Spinal cord (tissue), 9 donors: ENCODE measurements at regions not wholly inside any gene's neighbourhood (a gene's known extent, or its start where the extent isn't known, plus 50 kb on each side); places are given as distances from the start of the nearest gene placed in this dataset.

Experiments used
- DNase-seq, 6 donors: peaks; one replicate each; pipeline versions ENCODE4 v3.0.0 to v3.0.0-alpha.2; 2013 to 2015; ENCODE audit warnings: low spot score in 6 of 6, low read depth in 4 of 6
- H3K27ac ChIP-seq: one replicate; pipeline ENCODE4 v1.5.1; 2013; ENCODE audit warnings: low read depth, low read length, control low read depth
- H3K27me3 ChIP-seq: one replicate; pipeline ENCODE4 v1.6.1; 2013; ENCODE audit warnings: low read length; ENCODE audit not compliant: control insufficient read depth, insufficient read depth
- H3K36me3 ChIP-seq: one replicate; pipeline ENCODE4 v1.6.1; 2013; ENCODE audit warnings: low read length; ENCODE audit not compliant: control insufficient read depth, insufficient read depth
- H3K4me1 ChIP-seq: one replicate; pipeline ENCODE4 v1.6.1; 2013; ENCODE audit warnings: low read length; ENCODE audit not compliant: control insufficient read depth, insufficient read depth
- H3K4me3 ChIP-seq: one replicate; pipeline ENCODE4 v1.5.1; 2013; ENCODE audit warnings: low read depth, low read length, control low read depth
- H3K9me3 ChIP-seq: one replicate; pipeline ENCODE4 v1.6.1; 2013; ENCODE audit warnings: low read length; ENCODE audit not compliant: control insufficient read depth, insufficient read depth
- WGBS: methylation state at CpG from one replicate; pipeline ENCODE4 v1.1.5; 2013; ENCODE audit warnings: missing lambda C conversion rate; ENCODE audit not compliant: insufficient coverage; 5-methylcytosine and 5-hydroxymethylcytosine counted together
- donor health status: healthy.

DNA sequence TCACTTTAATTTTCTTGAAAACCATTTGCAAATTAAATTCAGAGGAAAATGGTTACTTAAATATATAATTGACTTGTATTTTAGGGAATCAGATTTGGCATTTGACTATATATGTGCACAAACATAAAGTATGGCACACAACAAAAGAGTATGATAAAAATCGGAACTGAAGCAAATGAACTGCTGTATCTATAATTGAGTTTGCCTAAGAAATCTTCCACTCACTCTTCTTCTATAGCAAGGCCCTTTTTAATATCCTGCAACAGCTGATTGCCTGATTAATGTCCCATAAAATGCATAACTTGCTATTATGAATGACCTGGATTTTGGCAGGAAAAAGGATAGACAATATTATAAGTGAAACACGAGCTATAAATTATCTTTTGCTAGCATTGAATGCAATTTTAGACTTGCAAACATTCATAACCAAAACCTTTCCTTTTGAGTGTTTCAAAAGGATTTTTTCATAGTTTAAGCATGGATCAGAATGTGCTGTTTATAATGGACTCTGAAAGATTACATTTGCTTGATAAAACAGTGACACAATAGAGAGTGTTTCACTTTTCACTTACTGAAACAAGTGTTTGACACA, 2204.3 kb downstream of the MRPL39 start:
- Histone ChIP-seq H3K36me3 (no peaks in the 10 kb centered on the region), H3K27me3 (no peaks in the 10 kb centered on the region), H3K9me3 (no peaks in the 10 kb centered on the region), H3K4me3 (no peak overlapping the region), H3K4me1 (no peaks in the 10 kb centered on the region), H3K27ac (no peak overlapping the region)
- no CpG with 5 or more reads among the region's 2 CpGs for WGBS
- peak in 1 of 6 donors; percentile 43 for DNase-seq

DNA sequence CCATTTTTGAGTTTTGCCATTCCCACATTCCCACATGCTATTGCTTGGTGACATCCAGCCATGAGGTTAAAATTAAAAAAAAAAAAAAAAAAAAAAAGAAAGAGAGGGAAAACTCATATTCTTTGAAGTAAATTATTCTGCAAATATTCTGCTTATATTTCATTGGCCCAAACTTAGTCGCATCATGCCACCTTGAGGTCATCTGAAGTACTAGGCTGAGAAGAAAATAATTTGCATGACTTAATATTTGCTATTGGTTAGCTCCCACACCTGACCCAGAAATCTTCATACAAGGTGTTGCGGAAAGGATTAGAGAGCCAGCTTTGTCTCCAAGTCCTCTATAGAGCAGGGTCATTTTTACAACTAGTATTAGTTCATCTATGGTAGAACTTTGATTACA, 2206.0 kb downstream of the MRPL39 start:
- no peak overlapping the region for H3K27ac ChIP-seq
- WGBS: no CpG with 5 or more reads among the region's 2 CpGs

DNA sequence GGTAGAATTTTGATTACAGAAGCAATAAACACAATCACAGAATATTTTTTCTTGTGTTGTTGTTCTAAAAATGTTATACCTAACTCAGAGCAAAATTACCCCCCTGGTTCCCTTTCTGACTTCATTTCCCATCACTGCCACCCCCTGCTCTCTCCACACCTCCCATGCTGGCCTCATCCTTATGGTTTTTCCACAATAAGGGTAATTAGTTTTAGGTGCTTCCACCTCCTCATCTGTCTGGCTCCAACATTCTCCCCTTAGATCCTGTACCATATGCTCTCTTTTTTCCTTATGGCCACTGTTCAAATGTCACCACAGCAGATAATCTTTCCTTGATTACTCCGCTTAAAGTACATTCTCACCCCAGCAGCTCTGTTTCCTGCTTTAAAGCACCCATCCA, 2208.6 kb downstream of the MRPL39 start:
- 100% methylated on average over 1 of the region's 1 CpG for WGBS

More for the DNA sequence above, 2206.0 kb downstream of the MRPL39 start:
- Histone ChIP-seq H3K9me3 (no peaks in the 10 kb centered on the region), H3K27me3 (no peaks in the 10 kb centered on the region), H3K36me3 (no peaks in the 10 kb centered on the region), H3K4me3 (no peak overlapping the region), H3K4me1 (no peaks in the 10 kb centered on the region)
- no peak for DNase-seq

DNA sequence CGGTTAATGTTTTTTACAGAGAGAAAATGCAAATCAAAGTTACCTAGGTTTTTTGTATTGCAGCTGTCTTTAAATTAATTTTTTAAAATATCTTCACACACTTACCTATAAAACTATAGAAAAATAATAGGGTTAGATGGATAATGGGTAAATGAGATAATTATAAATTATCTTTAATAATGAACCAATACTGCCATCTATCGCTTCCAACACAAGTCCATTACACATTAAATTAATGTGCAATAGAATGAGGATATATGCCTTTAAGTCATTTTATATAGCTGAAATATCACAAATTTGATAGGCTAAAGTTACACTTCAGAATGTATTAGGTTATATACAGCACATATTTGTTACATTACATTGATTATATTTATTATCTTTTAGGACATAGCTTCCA, 2212.8 kb downstream of the MRPL39 start:
- Histone ChIP-seq H3K27me3 (no peaks in the 10 kb centered on the region), H3K9me3 (no peaks in the 10 kb centered on the region), H3K27ac (no peak overlapping the region), H3K4me3 (no peak overlapping the region), H3K4me1 (no peaks in the 10 kb centered on the region), H3K36me3 (no peaks in the 10 kb centered on the region)
- DNase-seq: no peak
- WGBS: no CpG with 5 or more reads among the region's 2 CpGs

More for the DNA sequence above, 2208.6 kb downstream of the MRPL39 start:
- Histone ChIP-seq H3K4me3 (no peak overlapping the region), H3K9me3 (no peaks in the 10 kb centered on the region), H3K4me1 (no peaks in the 10 kb centered on the region), H3K27me3 (no peaks in the 10 kb centered on the region), H3K27ac (no peak overlapping the region), H3K36me3 (no peaks in the 10 kb centered on the region)
- DNase-seq: no peak

DNA sequence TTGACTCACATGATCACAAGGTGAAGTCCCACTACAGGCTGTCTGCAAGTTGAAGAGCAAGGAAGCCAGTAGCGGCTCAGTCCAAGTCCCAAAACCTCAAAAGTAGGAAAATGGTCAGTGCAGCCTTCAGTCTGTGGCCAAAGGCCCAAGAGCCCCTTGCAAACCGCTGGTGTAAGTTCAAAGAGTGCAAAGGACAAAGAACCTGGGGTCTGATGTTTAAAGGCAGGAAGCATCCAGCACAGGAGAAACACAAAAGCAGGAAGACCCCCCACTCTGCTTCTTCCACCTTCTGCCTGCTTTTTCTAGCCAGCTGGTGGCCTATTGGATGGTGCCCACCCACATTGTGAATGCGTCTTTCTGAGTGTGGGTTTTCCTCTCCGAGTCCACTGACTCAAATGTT, 2222.6 kb downstream of the MRPL39 start:
- peak in 1 of 6 donors; percentile 3 for DNase-seq
- Histone ChIP-seq H3K4me3 (no peak overlapping the region), H3K36me3 (no peaks in the 10 kb centered on the region), H3K27ac (no peak overlapping the region), H3K27me3 (no peaks in the 10 kb centered on the region), H3K4me1 (no peaks in the 10 kb centered on the region), H3K9me3 (peaks cover 2% of the 10 kb centered on the region)
- WGBS: 53% methylated on average over 2 of the region's 4 CpGs

DNA sequence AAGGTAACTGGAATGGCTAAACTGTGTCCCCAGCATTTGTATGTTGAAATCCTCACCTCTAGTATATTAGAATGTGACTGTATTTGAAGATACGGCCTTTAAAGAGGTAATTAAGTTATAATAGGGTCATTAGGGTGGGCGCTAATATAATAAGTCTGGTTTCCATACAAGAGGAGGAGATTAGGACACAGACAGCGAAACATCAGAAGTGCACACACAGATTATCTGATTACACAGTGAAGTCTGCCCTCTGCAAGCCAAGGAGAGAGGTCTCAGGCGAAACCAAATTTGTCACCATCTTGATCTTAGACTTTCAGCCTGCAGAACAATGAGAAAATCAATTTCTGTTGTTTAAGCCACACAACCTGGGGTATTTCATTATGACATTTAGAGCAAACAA, 2233.1 kb downstream of the MRPL39 start:
- Histone ChIP-seq H3K36me3 (no peaks in the 10 kb centered on the region), H3K4me1 (no peaks in the 10 kb centered on the region), H3K27me3 (no peaks in the 10 kb centered on the region), H3K9me3 (no peaks in the 10 kb centered on the region), H3K27ac (no peak overlapping the region), H3K4me3 (no peak overlapping the region)
- WGBS: no CpG with 5 or more reads among the region's 4 CpGs
- DNase-seq: no peak

DNA sequence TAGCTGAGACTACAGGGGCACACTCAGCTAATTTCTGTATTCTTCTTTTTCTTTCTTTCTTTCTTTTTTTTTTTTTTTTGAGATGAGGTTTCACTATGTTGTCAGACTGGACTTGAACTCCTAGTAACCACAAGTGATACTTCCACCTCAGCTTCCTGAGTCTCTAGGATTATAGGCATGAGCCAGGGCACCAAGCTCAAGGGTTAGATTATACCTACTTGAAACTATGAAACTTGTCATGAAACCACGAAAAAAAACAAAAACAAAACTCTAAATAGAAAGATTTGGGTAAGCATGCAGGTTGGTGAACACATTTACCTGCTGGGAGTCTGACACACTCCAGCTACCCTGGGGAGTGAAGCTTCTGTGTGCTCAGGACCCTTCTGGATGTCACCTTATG, 2250.4 kb downstream of the MRPL39 start:
- Histone ChIP-seq H3K4me3 (no peak overlapping the region), H3K36me3 (no peaks in the 10 kb centered on the region), H3K9me3 (no peaks in the 10 kb centered on the region), H3K27ac (no peak overlapping the region), H3K27me3 (no peaks in the 10 kb centered on the region), H3K4me1 (no peaks in the 10 kb centered on the region)
- no CpG with 5 or more reads among the region's 1 CpG for WGBS
- DNase-seq: no peak

DNA sequence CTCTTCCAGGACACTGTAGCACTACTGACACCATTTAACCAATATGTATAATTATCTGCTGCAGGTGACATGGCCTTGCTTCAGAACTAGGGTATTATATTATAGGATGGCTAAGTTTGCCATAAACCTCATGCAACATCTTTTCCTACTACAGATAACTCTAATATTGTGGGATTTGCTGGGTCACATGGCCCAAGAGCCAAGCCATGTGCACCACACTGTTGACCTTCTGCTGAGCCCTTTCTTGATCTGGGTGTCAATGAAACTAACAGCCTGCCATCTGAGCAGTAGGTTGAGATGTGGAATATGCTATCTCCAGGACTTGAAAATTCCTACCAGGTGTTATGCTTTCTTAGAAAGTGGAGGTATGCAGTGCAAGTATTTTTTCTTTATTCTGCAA, 2291.1 kb downstream of the MRPL39 start:
- H3K9me3 ChIP-seq: no peaks in the 10 kb centered on the region
- no peak overlapping the region for H3K27ac ChIP-seq
- no peaks in the 10 kb centered on the region for H3K27me3 ChIP-seq
- no peaks in the 10 kb centered on the region for H3K36me3 ChIP-seq
- no peaks in the 10 kb centered on the region for H3K4me1 ChIP-seq
- no peak overlapping the region for H3K4me3 ChIP-seq
- DNase-seq: no peak

DNA sequence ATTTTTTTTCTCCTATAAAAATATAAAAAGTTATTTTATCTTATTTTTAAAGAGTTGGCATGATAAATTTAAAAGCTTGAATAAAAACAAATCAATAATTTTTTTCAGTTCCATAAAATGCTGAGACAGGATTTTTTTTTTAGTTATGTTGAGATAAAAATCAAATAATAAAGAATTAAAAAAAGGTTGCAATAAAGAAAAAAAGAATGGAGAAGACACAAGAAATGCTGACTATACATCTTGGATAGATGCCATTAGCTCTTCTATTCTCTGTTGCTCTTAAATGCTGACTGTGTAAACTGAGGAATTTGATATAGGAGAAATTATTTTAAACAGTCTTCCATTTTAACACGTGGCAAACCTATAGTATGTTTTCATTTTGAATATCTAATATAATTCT, 2298.5 kb downstream of the MRPL39 start:
- no peaks in the 10 kb centered on the region for H3K9me3 ChIP-seq
- H3K27ac ChIP-seq: no peak overlapping the region
- H3K4me1 ChIP-seq: no peaks in the 10 kb centered on the region
- DNase-seq: no peak
- no CpG with 5 or more reads among the region's 1 CpG for WGBS
- no peak overlapping the region for H3K4me3 ChIP-seq
- no peaks in the 10 kb centered on the region for H3K36me3 ChIP-seq
- no peaks in the 10 kb centered on the region for H3K27me3 ChIP-seq

DNA sequence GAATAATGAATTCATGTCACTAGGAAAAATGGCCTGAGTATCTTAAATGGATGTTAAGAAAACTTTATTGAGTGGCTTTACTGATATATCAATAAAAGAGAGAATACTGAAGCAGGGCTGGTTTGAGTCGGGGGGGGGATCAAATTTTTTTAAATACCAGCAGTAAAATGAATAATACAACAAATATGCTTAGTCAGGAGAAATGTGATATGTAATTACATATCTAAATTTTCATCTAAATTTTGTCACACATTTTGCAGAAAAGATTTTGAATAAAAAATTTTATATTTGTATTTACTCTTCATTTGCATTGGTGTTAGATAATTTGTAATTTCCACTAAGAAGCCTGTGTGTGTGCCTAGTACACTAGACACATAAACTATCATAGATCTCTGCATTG, 2300.2 kb downstream of the MRPL39 start:
- no CpG with 5 or more reads among the region's 1 CpG for WGBS
- Histone ChIP-seq H3K27me3 (no peaks in the 10 kb centered on the region), H3K27ac (no peak overlapping the region), H3K9me3 (no peaks in the 10 kb centered on the region), H3K36me3 (no peaks in the 10 kb centered on the region), H3K4me1 (no peaks in the 10 kb centered on the region), H3K4me3 (no peak overlapping the region)
- DNase-seq: no peak
